HepG2 (cell line): ENCODE measurements at regions not wholly inside any gene's neighbourhood (a gene's known extent, or its start where the extent isn't known, plus 50 kb on each side); places are given as distances from the start of the nearest gene placed in this dataset.

ENCODE experiments used
- ATAC-seq: fragments of 200-7000 bp; cut with Tn5 transposase; 3 replicates; pipeline ENCODE4 v1.9.1; 2020; ENCODE audit warnings: mild to moderate bottlenecking, moderate library complexity
- BruUV-seq: library from RNA; stranded (reverse); fragments of 400-500 nt; replicated peaks from 2 replicates; lab custom pipeline; 2021; lab: Mats Ljungman, UMichigan
- CTCF ChIA-PET: fragments of 300-600 bp; formaldehyde crosslinking; extraction: SDS; loops from one replicate; lab custom pipeline; 2021; ENCODE audit warnings: low total read pairs, inconsistent platforms, low intra/inter-chr PET ratio; lab: Yijun Ruan, JAX
- POLR2A ChIA-PET: fragments of 350-600 bp; sonication (Branson Sonifier 250); formaldehyde crosslinking; loops from one replicate; lab custom pipeline; 2020; ENCODE audit warnings: antibody characterized with exemption, inconsistent platforms; lab: Yijun Ruan, JAX
- DNase-seq: peaks from one replicate; pipeline ENCODE4 v3.0.0-alpha.2; 2015; ENCODE audit warnings: low spot score
- FAIRE-seq: peaks from 3 replicates; lab custom pipeline; 2011; peaks lifted over from hg19 to GRCh38; lab: Jason Lieb, UNC
- H2AFZ ChIP-seq: one replicate; pipeline ENCODE4 v1.6.1; 2011; ENCODE audit warnings: low read length, inconsistent platforms
- H3K27ac ChIP-seq: fragments of 300-600 bp; 3 replicates; pipeline ENCODE4 v1.8.0; 2011; ENCODE audit warnings: mixed run types, mild to moderate bottlenecking, mixed read lengths, low read length, inconsistent platforms; ENCODE audit not compliant: insufficient read depth; ENCODE audit errors: extremely low read length
- H3K27me3 ChIP-seq, 2 experiments: fragments of 200-600 bp in 1 of 2; 2 replicates in 1 of 2; 3 replicates in 1 of 2; pipeline versions ENCODE4 v1.6.0 to v1.8.0; 2011; ENCODE audit warnings: low read length in 2 of 2, mild to moderate bottlenecking in 2 of 2, moderate library complexity in 2 of 2, inconsistent platforms in 1 of 2; ENCODE audit not compliant: insufficient read depth in 2 of 2, control insufficient read depth in 1 of 2
- H3K36me3 ChIP-seq, 2 experiments: fragments of 200-600 bp in 1 of 2; replicated peaks in 1 of 2; 2 replicates in 1 of 2; 3 replicates in 1 of 2; pipeline versions ENCODE4 v1.5.1 to v1.8.0; 2011; ENCODE audit warnings: low read length in 2 of 2, inconsistent platforms in 1 of 2; ENCODE audit not compliant: insufficient read depth in 2 of 2, control insufficient read depth in 1 of 2
- H3K4me1 ChIP-seq: 2 replicates; pipeline ENCODE4 v1.5.1; 2012; ENCODE audit warnings: low read length, inconsistent platforms; ENCODE audit not compliant: insufficient read depth
- H3K4me2 ChIP-seq: 2 replicates; pipeline ENCODE4 v1.6.0; 2011; ENCODE audit warnings: low read depth, low read length, inconsistent platforms
- H3K4me3 ChIP-seq, 3 experiments: fragments of 200-600 bp in 1 of 3; sonication (generic), shearing (Covaris generic) in 1 of 3; replicated peaks in 1 of 3; 2 replicates each; pipeline ENCODE4 v1.5.1; 2011 to 2016; ENCODE audit warnings: low read length in 3 of 3, inconsistent platforms in 2 of 3, low read depth in 2 of 3, mild to moderate bottlenecking in 2 of 3, control low read depth in 1 of 3, mixed read lengths in 1 of 3; ENCODE audit not compliant: insufficient read depth in 1 of 3
- H3K79me2 ChIP-seq: one replicate; pipeline ENCODE4 v1.6.1; 2011; ENCODE audit warnings: low read length, inconsistent platforms; ENCODE audit not compliant: insufficient read depth
- H3K9ac ChIP-seq: 2 replicates; pipeline ENCODE4 v1.6.0; 2011; ENCODE audit warnings: mild to moderate bottlenecking, low read depth, low read length, inconsistent platforms; ENCODE audit not compliant: insufficient read depth
- H3K9me3 ChIP-seq: 2 replicates; pipeline ENCODE4 v1.5.1; 2012; ENCODE audit warnings: mild to moderate bottlenecking, low read length
- H4K20me1 ChIP-seq: 2 replicates; pipeline ENCODE4 v1.6.0; 2011; ENCODE audit warnings: inconsistent platforms, mild to moderate bottlenecking, low read length, moderate library complexity; ENCODE audit not compliant: insufficient read depth
- ERF ChIP-seq: IDR thresholded peaks from 2 replicates; pipeline ENCODE4 v1.6.1; 2018; ENCODE audit warnings: missing biosample characterization, missing genetic modification reagents
- FOXP1 ChIP-seq, 2 experiments: fragments of 450-650 bp in 1 of 2; IDR thresholded peaks; 2 replicates each; pipeline ENCODE4 v1.6.1; 2017 to 2018; ENCODE audit warnings: antibody characterized with exemption in 1 of 2
- ZBTB7B ChIP-seq: sonication (generic); formaldehyde crosslinking; IDR thresholded peaks from 2 replicates; pipeline ENCODE4 v1.4.0; 2020; ENCODE audit warnings: missing genetic modification reagents
- WGBS: methylation state at CpG from one replicate; pipeline ENCODE4 v1.1.6; 2017; ENCODE audit warnings: low lambda C conversion rate; 5-methylcytosine and 5-hydroxymethylcytosine counted together
- in situ Hi-C: cut with HindIII; loops from 2 replicates; pipeline ENCODE4 v1.10.0; 2017; ENCODE audit warnings: low pct_unique_long_range_greater_than_20kb; ENCODE audit not compliant: extremely low pct_ligation_motif_present
- intact Hi-C: fragments of 100-400 bp; cut with micrococcal nuclease; formaldehyde crosslinking; loops from one replicate; pipeline ENCODE4 v1.10.0; 2022; ENCODE audit not compliant: unreplicated experiment
- TF ChIP-seq, protein P1 (sequence below): sonication (generic); formaldehyde crosslinking; IDR thresholded peaks from 2 replicates; pipeline ENCODE4 v1.4.0; 2020; ENCODE audit warnings: missing genetic modification reagents, borderline replicate concordance

DNA sequence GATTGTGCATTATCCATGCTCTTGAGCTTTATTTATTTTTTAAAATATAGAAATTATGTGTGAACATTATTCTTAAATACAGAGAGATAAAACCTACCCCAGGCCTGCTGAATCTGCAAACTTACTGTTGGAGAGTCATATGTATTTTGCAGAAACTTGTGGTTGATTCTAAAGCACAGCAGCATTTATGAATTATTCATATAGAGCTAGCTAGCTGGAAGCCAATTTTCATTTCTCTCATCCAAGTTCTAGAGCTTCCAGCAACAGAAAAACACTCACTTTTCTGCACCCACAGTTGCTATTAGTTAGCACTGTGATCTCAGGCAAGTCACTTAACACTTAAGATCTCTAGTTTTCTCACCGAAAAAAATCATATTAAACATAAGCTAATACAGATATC is 479.5 kb upstream of the FAM47C start:
- intact Hi-C loops = no loop called here
- H3K79me2 ChIP-seq = no peaks in the 10 kb centered on the region
- H3K4me3 ChIP-seq = no peak overlapping the region
- in situ Hi-C loops = no loop called here
- H2AFZ ChIP-seq = no peak overlapping the region
- no peaks in the 10 kb centered on the region for H4K20me1 ChIP-seq
- H3K4me1 ChIP-seq = no peaks in the 10 kb centered on the region
- no peak overlapping the region for H3K9ac ChIP-seq
- no peak overlapping the region for H3K27ac ChIP-seq
- ChIA-PET POLR2A (no interaction called here), CTCF (no interaction called here)
- ATAC-seq (no peak), FAIRE-seq (no peak), DNase-seq (no peak)
- WGBS = 20% methylated on average over 1 of the region's 1 CpG
- no peaks in the 10 kb centered on the region for H3K36me3 ChIP-seq
- TF ChIP-seq ERF (CRISPR knock-in tag) = no peak
- no peak for TF ChIP-seq FOXP1 (IDR thresholded peaks at IDR 0.05)
- TF ChIP-seq FOXP1 (CRISPR knock-in tag; IDR thresholded peaks at IDR 0.05) = no peak
- no TSS peak for BruUV-seq
- no peaks in the 10 kb centered on the region for H3K27me3 ChIP-seq
- no peaks in the 10 kb centered on the region for H3K9me3 ChIP-seq
- no peak overlapping the region for H3K4me2 ChIP-seq

GRCh38 chrX:36534900-36535299 is 473.3 kb upstream of the FAM47C start:
- H3K4me2 ChIP-seq = no peak overlapping the region
- H3K4me3 ChIP-seq = no peak overlapping the region
- POLR2A ChIA-PET = no interaction called here
- DNase-seq (no peak), ATAC-seq (no peak), FAIRE-seq (no peak)
- H3K27ac ChIP-seq = no peak overlapping the region
- no peaks in the 10 kb centered on the region for H4K20me1 ChIP-seq
- no peaks in the 10 kb centered on the region for H3K9me3 ChIP-seq
- no peaks in the 10 kb centered on the region for H3K4me1 ChIP-seq
- no peaks in the 10 kb centered on the region for H3K79me2 ChIP-seq
- TF ChIP-seq, protein P1, sequence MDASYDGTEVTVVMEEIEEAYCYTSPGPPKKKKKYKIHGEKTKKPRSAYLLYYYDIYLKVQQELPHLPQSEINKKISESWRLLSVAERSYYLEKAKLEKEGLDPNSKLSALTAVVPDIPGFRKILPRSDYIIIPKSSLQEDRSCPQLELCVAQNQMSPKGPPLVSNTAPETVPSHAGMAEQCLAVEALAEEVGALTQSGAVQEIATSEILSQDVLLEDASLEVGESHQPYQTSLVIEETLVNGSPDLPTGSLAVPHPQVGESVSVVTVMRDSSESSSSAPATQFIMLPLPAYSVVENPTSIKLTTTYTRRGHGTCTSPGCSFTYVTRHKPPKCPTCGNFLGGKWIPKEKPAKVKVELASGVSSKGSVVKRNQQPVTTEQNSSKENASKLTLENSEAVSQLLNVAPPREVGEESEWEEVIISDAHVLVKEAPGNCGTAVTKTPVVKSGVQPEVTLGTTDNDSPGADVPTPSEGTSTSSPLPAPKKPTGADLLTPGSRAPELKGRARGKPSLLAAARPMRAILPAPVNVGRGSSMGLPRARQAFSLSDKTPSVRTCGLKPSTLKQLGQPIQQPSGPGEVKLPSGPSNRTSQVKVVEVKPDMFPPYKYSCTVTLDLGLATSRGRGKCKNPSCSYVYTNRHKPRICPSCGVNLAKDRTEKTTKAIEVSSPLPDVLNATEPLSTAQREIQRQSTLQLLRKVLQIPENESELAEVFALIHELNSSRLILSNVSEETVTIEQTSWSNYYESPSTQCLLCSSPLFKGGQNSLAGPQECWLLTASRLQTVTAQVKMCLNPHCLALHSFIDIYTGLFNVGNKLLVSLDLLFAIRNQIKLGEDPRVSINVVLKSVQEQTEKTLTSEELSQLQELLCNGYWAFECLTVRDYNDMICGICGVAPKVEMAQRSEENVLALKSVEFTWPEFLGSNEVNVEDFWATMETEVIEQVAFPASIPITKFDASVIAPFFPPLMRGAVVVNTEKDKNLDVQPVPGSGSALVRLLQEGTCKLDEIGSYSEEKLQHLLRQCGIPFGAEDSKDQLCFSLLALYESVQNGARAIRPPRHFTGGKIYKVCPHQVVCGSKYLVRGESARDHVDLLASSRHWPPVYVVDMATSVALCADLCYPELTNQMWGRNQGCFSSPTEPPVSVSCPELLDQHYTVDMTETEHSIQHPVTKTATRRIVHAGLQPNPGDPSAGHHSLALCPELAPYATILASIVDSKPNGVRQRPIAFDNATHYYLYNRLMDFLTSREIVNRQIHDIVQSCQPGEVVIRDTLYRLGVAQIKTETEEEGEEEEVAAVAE (CRISPR knock-in tag) = no peak
- no peak for TF ChIP-seq ZBTB7B (CRISPR knock-in tag)
- intact Hi-C loops (no loop called here), in situ Hi-C loops (no loop called here)
- H3K36me3 ChIP-seq = no peaks in the 10 kb centered on the region
- 38% methylated on average over 3 of the region's 6 CpGs for WGBS
- CTCF ChIA-PET = no interaction called here
- H2AFZ ChIP-seq = no peak overlapping the region
- H3K9ac ChIP-seq = no peak overlapping the region
- no peaks in the 10 kb centered on the region for H3K27me3 ChIP-seq
- no TSS peak for BruUV-seq
